ENCODE measurements at regions not wholly inside any gene's neighbourhood (a gene's known extent, or its start where the extent isn't known, plus 50 kb on each side); places are given as distances from the start of the nearest gene placed in this dataset.

DNA sequence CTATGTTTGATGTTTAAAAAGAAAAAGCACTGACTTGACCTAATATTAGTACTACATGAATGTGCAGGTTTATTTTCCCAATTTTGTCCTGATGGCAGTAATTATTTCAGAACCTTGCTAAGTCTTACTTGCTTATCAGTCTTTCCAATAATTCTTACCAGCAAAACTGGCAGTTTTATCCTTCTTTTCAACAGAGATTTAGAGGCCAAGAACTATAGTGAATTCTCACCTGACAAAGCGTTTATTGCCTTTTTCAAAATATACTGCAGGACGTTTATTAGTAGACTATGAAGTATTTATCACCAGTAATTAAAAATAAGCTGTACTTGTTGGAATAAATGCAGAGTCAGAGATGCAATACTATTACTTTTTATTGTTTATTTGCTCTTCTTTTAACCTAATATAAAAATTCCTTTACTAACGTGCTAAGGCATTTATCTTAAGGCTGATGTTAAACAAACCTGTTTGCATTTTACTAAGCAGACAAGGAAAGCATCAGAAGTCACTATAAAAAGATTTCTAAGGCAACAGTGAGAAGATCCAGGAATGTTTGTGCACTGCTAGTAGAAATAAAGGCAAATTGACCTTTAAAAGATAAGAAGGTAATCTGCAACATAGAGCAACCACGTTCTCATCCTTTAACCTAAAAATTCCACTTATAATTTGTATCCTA lies 80.3 kb upstream of the NOCT start:
- no peak for ATAC-seq
- no peak for DNase-seq
- intact Hi-C loops (cut with DNase I, micrococcal nuclease): no loop called here

DNA sequence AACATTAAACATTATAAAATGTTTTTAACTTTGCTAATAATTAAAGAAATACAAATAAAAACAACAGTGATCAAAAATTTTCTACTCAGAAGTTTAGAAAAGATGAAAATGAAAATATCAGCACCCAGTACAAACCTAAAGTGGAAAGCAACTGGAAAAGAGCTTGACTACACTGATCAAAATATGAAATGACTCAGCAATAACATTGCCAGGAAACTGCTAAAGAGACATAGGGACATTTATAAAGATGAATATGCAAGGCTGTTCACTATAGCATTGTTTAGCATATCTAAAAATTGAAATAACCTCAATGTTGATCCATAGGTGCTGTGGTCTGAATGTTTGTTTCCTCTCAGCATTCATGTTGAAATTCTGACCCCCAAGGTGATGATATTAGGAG lies 88.5 kb upstream of the NOCT start:
- DNase-seq: no peak
- ATAC-seq: no peak
- intact Hi-C loops (cut with DNase I, micrococcal nuclease): no loop called here

DNA sequence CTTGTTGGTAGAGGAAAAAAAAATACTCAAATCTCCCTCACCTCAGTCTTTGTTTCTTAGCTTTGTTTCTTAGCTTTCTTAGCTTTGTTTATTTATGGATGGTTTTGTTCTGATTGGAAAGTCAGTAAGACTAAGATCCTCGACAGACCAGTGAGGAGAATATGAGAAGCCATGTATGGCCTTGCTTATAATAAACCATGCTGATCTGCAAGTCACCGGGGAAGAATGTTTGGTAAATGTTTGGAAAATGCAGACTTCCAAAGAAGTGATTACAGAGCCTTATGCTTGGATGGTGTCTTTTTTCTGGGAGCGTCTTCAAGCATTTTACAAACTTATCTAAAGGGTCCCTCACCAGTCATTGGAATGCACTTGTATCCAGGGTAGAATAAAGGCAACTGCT lies 90.1 kb upstream of the NOCT start:
- intact Hi-C loops (cut with DNase I, micrococcal nuclease): no loop called here
- DNase-seq: no peak
- ATAC-seq: no peak

DNA sequence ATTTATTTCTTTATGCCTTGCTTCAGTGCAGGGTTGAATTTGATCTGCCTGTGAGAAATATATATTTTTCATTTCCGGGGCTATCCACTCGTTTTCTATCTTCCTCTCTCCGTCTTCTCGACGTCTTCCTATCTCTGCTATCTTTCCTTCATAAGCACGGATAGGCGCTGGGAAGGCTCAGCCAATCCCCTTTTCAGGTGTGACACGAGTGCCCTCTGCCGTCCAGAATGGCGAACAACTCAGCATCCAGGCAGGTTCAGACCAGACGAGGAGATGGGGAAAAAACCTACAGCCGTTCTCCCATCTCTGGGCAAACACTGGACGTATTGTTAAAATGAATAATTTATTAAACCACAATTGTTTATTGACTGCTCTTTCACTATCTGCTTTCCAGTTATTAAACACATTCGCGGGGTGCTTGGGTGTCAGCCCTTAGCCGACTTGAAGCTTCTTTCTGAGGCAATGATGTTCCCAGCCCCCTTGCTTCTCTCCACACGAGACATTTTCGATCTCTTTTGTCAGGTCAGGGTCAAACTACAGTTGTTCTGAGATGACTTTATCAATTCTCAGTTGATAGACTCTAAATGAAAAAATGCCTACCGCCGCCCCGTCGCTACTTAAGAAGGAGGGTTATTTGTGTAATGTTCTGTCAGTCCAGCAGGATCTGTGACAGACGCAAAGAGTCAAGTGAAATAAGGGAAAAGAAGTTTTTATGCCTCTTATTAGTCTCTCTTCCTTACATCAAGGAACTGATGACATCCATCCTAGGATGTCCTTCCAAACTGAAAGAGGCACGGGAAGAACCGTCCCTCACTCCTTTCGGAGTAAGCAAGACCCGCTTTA lies 96.3 kb upstream of the NOCT start:
- DNase-seq (peak; percentile 64 to 68), ATAC-seq (peak; percentile 99)
- intact Hi-C loops (cut with DNase I, micrococcal nuclease): no loop called here

DNA sequence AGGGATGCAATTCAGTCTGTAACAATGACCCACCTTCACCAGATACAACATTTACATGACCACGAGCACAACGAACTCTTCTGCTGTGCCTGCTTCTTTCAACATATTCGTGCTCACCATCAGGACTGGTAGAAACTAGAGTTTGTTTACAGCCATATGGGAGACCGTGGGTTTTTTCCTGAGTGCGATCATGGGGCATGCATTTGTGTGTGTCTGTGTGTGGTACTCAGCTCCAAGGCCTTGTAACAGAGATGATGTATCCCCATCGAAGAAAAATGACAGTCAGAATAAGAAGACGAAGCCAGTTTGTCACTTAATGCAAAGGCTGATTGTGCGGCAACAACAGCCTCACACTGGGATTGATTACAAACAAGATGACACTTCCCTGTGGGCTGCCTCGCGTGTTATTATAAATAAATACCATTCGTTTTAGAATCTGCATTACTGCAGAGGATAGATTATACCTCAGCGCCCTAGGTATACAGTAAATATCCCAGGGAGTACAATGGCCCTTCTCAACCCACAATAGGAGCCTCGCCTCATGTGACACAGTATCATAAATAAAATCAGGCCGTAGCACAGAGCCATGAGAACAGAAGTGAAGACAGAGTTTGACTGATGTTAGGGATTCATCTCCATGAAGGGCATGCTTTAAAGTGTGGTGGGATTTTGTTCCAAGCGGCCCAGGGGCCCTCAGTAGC lies 97.3 kb upstream of the NOCT start:
- intact Hi-C loops (cut with DNase I, micrococcal nuclease): no loop called here
- ATAC-seq: no peak
- DNase-seq: no peak

DNA sequence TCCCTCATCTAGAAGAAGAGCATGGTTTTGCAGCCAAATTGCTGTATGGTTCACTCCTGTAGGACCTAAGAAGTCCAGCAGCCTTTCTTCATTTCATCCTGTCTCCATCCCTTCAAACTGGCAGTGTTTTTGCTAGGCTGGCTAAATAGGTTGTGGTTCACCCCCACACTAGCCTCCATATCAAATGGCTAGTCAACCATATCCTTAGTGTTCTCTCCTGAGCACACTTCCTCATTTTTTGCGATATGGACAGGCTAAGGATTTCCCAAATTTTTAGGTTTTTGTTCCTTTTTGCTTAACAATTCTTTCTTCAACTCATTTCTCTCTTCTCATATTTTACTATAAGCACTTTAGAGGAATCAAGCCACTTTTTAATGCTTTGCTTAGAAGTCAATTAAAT lies 98.8 kb upstream of the NOCT start:
- no peak for DNase-seq
- ATAC-seq: no peak
- intact Hi-C loops (cut with DNase I, micrococcal nuclease): no loop called here

DNA sequence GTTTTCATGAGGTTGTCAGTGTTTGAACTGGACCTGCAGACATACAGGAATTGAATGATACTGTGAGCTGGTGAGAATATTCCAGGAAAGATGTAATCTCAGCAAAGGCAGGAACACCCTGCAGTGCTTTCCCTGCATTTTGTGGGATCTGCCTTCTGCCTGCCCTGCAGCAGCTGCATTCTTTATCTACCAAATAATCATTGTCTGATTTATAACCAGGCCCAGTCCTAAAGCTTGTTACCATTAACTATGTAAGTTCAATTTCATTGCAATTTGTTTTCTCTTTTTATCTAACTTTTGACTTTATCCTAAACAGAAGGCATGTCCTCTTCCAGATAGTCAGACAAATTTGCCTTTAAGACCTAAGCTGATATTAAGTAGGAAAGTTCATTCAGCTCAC lies 99.8 kb upstream of the NOCT start:
- DNase-seq: no peak
- intact Hi-C loops (cut with DNase I, micrococcal nuclease): no loop called here

DNA sequence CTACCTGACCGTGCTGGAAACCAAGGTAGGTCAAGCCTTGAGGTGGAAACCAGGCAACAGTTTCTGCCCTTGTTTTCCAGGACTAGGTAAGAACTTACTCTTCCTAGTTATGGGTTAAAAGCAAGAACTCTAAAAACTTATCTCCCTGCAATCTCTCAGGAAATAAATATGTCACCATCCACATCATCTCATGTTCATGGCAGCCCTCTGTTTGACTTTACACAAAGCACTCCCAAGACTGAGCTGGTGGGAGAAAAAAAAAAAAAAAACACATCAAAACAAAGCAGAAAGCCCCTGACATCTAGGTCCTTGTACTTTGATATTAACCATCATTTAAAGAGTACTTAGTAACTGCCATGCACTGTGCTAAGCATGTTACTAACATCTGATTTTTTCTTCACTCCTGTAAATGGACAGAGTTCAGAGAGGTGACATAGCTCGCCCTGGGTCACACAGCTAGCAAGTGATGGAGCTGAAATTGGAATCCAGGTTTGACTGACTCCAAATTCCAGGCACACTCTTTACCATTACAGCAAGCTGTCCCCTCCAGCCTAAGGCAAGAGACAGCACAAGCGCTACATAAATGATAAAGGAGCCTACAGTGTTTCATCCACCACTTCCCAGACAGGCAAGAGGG lies 102.8 kb upstream of the NOCT start:
- intact Hi-C loops (cut with DNase I, micrococcal nuclease): no loop called here
- no peak for DNase-seq
- ATAC-seq: no peak

More for the DNA sequence above, 99.8 kb upstream of the NOCT start:
- no peak for ATAC-seq

DNA sequence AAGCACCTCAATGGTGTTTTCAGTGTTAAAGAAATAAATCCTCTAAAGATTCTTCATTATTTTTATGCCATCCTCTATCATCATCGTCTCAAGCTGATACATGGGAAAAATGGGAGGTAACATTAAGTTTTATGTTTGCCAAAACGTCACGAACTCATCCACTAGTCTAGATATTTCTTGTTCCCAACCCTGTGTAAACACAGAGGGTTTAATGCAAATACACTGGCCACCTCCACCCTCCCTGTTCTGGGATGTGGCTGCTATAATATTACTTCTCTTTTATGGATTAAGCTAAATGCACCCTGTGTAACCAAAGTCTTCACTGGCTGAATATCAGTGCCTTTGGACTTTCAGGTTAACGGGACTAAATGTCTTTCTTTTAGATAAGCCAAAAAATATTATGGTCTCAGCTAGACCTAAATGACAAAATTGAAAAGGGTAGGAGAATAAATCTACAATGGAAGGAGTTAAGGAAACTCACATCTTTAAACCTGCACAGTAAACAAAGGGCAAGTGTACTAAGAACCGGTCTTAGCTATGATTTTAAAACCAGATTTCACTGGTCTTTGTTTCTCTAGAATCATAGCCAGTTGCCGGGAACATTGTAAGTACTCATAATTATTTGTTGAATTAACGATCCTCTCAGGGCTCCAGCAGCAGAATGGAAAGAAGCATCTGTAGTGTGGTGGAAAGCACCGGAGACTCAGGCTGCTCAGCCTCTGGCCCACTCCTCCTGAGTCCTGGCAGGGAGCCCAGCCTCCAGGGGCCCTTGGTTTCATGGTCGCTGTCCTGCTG lies 103.5 kb upstream of the NOCT start:
- peak; percentile 37 to 44 for DNase-seq
- intact Hi-C loops (cut with DNase I, micrococcal nuclease): no loop called here
- ATAC-seq: peak; percentile 87

DNA sequence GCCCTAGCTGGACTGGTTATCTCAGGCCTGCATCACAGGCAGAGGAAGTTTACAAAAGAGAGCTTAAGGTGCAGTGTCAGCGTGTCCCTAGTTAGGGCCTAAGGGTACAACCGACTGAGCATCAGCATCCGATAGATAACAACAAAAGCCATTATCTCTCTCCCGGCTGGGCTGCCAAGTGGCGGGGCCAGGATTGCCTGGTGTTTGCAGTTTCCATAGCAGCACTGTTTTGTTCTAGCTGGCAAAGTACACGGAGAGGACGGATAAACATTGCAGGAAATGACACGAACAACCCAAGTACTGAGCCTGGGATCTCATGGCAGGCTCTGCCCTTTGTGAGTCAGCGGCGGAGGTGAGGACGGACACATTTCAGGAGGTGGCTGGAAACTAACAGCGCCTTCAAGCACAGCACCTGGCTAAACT lies 104.7 kb upstream of the NOCT start:
- intact Hi-C loops (cut with DNase I, micrococcal nuclease): no loop called here
- DNase-seq (peak; percentile 63 to 80), ATAC-seq (peak; percentile 85)

DNA sequence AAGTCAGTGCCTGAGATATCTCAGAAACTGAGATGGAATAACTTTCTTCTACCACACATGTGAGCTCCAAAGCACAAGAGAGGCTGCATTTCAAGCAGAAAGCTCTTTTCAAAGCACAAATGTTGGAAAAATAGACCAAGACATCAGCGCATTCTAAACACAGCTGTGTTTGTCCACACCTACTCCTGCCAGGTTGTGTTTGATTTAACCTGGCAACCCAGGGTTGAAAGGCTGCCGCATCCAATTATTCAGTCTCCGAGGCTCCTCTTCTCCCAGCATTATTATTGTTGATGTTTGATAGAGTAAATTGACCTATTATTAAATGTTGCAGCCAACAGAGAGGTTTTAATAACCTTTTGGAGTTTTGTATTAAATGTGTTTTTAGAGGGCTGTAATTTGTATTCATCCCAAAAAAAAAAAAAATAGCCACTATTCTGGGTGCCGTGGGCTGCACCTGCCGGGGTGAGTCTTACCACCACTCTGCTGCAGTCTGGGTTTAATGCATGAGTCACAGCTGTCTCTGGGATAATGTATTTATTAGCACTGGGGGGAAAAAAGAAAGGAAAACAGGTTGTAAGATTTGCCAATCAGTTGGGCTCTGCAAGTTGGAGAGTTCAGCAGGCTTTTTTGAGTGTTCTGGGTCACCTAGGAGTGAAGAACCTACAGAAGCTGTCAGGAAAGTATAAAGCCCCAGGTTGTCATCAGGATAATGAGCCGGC lies 105.2 kb upstream of the NOCT start:
- no peak for DNase-seq
- ATAC-seq: no peak
- intact Hi-C loops (cut with DNase I, micrococcal nuclease): no loop called here

DNA sequence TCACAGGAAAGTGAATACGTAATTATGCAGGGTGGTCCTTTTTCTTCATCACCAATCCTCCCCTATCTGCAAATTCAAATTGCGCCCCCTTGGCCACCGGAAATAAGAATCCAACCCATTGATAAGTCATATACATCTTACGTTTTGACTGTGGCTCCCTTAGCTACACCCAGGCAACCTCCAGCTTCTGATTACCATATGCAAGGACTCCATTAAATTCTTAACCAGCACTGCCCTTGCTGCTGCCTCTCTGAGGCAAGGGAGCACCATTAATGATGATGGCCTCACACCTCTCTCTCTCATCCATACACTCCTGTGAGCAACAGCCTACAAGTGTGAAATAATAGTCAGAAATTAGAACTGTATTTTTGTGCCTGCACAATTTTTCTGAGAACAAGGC lies 106.0 kb upstream of the NOCT start:
- intact Hi-C loops (cut with DNase I, micrococcal nuclease): no loop called here
- DNase-seq (no peak), ATAC-seq (no peak)

DNA sequence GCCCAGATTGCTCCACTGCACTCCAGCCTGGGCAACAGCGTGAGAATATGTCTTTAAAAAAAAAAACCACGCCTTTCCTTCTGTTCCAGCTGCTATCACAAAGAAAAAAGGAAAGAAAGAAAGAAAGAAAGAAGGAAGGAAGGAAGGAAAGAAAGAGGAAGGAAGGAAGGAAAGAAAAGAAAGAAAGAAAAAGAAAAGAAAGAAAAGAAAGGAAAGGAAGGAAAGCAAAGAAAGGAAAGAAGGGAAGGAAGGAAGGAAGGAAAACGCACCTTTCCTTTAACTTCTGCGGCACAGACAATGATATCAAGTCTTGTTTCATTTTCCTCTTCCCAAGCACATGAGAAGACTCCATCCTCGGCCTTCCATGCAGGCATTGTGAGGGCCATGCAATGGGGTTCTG lies 107.4 kb upstream of the NOCT start:
- intact Hi-C loops (cut with DNase I, micrococcal nuclease): no loop called here
- DNase-seq (no peak), ATAC-seq (no peak)

DNA sequence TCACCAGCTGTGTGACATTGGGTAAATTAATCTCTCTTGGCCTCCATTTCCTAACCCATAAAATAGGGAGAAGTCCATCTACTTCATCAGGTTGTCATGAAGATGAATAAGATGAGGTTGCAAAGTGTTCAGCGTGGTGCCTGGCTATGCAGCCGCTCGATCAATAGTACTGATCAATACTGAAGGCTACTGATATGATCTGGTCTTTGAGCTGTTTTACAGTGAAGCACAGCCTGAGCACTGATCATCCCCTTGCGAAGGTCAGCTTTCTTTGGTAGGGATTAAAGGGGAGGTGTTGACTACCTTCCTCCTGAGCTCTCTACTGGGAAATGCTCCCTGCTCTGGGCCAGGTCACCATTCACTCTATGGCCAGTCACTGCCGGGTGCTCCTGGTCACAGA lies 108.4 kb upstream of the NOCT start:
- DNase-seq (no peak), ATAC-seq (no peak)
- intact Hi-C loops (cut with DNase I, micrococcal nuclease): no loop called here

DNA sequence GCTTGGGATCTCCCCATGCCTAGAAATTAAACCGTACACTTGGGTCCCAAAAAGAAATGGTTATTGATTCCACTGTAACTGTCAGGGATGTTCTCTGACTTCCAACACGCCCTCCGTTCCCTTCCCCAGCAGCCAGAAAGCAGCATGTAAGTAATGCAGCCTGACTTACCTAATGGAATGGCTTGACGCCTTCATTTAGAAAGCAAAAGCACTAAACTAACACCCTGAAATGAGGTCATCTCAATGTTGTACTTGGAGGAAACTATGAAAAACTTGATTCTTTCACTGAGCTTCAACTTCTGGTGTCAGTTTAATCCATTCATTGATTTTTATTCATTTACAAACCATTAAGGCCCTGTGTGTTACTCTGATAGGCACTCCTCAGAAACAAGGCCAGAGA lies 110.8 kb upstream of the NOCT start:
- DNase-seq: no peak
- no peak for ATAC-seq
- intact Hi-C loops (cut with DNase I, micrococcal nuclease): no loop called here

DNA sequence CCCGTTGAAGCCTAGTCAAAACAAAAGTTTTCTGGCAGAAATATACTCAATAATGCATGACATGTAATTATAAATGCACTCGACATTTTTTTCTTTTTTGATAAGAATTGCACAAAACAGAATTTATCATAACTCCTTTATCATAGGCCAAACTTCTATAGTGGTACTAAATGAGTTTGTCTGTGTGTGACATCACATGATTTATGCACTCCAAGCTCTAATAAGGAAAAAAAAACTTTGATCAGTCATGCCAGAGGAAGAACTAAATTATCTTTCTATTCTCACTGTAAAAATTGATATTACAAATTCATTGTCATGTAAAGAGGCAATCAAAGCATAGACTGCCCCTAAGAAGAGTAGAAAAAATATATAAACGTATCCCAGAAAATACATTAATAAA lies 112.4 kb upstream of the NOCT start:
- intact Hi-C loops (cut with DNase I, micrococcal nuclease): no loop called here
- no peak for DNase-seq
- no peak for ATAC-seq

DNA sequence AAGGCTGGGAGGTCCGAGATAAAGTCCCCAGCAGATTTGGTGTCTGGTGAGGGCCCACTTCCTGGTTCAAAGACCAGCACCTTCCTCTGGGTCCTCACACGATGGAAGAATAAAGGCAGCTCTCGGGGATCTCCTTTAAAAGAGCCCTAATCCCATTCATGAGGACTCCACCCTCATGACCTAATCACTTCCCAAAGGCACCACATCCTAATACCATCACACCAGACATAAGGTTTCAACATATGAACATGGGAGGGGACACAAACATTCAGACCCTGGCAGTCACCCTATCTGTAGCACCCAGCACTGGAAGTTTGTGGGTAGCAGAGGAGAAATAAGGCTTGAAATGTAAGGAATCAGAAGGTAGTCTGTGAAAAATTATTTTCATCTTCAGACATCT lies 112.9 kb upstream of the NOCT start:
- DNase-seq (no peak), ATAC-seq (no peak)
- intact Hi-C loops (cut with DNase I, micrococcal nuclease): no loop called here

DNA sequence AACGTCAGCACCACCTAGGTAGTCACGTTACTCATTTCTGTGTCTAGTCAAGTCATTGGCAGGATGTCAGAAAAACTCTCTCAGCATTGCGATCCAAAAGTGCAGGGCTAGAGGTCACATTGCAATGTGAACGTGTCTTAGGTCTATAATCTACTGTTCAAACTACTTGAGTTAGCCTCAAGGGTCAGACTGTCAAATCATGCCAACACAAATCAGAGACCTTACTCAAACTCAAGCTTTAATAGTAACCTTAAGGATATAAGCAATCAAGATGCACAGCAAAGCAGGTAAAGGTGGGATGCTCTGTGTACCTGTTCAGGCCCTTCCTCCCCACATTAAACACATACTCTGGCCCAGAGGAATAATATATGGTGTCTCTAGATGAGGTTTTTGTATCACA lies 114.4 kb upstream of the NOCT start:
- ATAC-seq (no peak), DNase-seq (no peak)
- intact Hi-C loops (cut with DNase I, micrococcal nuclease): no loop called here

Data from left colon (tissue), 2 donors.